ENCODE measurements at regions not wholly inside any gene's neighbourhood (a gene's known extent, or its start where the extent isn't known, plus 50 kb on each side); places are given as distances from the start of the nearest gene placed in this dataset.

GRCh38 chr5:102690910-102691309 lies 64.2 kb upstream of the PAM start:
- TF ChIP-seq CTCF (optimal IDR thresholded peaks at IDR 0.05 in 1 of 3, IDR thresholded peaks at IDR 0.05 in 1 of 3, conservative IDR thresholded peaks at IDR 0.05 in 1 of 3; ENCODE audit: extremely low read depth in 1 of 3, insufficient read depth in 2 of 3, low read length in 3 of 3): no peak
- TF ChIP-seq EZH2 (IDR thresholded peaks at IDR 0.05; ENCODE audit: low read length): no peak
